Activated T-helper 1 cell treated with anti-CD3 and anti-CD28 coated beads, Interleukin-12 subunit alpha, Interleukin-12 subunit beta, Interleukin-2, Interleukin-4 antibody, amounts not matched to agents 30 ng/mL and 10 ng/mL and 1 ng/mL, durations not matched to agents 14 hours and 24 hours and 36 hours (primary cell): ENCODE measurements at regions not wholly inside any gene's neighbourhood (a gene's known extent, or its start where the extent isn't known, plus 50 kb on each side); places are given as distances from the start of the nearest gene placed in this dataset.

Experiments
- DNase-seq: peaks from one replicate; pipeline ENCODE4 v3.0.0; 2021; ENCODE audit warnings: low spot score
- H3K27ac Mint-ChIP-seq: one replicate; pipeline ENCODE4 v1.8.0; 2021; ENCODE audit warnings: mild to moderate bottlenecking, mixed read lengths
- H3K27me3 Mint-ChIP-seq: one replicate; pipeline ENCODE4 v1.8.0; 2022; ENCODE audit warnings: mild to moderate bottlenecking, moderate library complexity, mixed read lengths; ENCODE audit not compliant: insufficient read depth
- H3K36me3 Mint-ChIP-seq: one replicate; pipeline ENCODE4 v1.8.0; 2021; ENCODE audit warnings: low read depth, mixed read lengths
- H3K4me1 Mint-ChIP-seq: one replicate; pipeline ENCODE4 v1.8.0; 2021; ENCODE audit warnings: low read depth, mixed read lengths
- H3K4me3 Mint-ChIP-seq: one replicate; pipeline ENCODE4 v1.8.0; 2021; ENCODE audit warnings: mild to moderate bottlenecking, moderate library complexity, mixed read lengths
- H3K9me3 Mint-ChIP-seq: one replicate; pipeline ENCODE4 v1.8.0; 2021; ENCODE audit warnings: mixed read lengths
- intact Hi-C: fragments of 100-400 bp; cut with micrococcal nuclease; formaldehyde crosslinking; loops from one replicate; pipeline ENCODE4 v1.15.1; 2024

- DNase-seq = no peak
- no peak overlapping the region for H3K4me3 Mint-ChIP-seq
- peaks cover 26% of the 10 kb centered on the region for H3K27me3 Mint-ChIP-seq
- H3K4me1 Mint-ChIP-seq = peaks cover 16% of the 10 kb centered on the region
- H3K27ac Mint-ChIP-seq = no peak overlapping the region
- peaks cover 5% of the 10 kb centered on the region for H3K9me3 Mint-ChIP-seq
- H3K36me3 Mint-ChIP-seq = no peaks in the 10 kb centered on the region
- intact Hi-C loops = no loop called here
Measured at GRCh38 chr1:101330427-101331130, 93.8 kb downstream of the S1PR1 start.

- peaks cover 12% of the 10 kb centered on the region for H3K9me3 Mint-ChIP-seq
- H3K27me3 Mint-ChIP-seq = peaks cover 20% of the 10 kb centered on the region
- peaks cover 1% of the 10 kb centered on the region for H3K36me3 Mint-ChIP-seq
- intact Hi-C loops = no loop called here
- H3K4me1 Mint-ChIP-seq = peaks cover 16% of the 10 kb centered on the region
- no peak for DNase-seq
- H3K4me3 Mint-ChIP-seq = no peak overlapping the region
- H3K27ac Mint-ChIP-seq = no peak overlapping the region
Measured at GRCh38 chr1:101331794-101332193, 95.0 kb downstream of the S1PR1 start.

GRCh38 chr1:101332633-101333032 is 95.8 kb downstream of the S1PR1 start:
- peaks cover 15% of the 10 kb centered on the region for H3K27me3 Mint-ChIP-seq
- intact Hi-C loops = no loop called here
- H3K4me1 Mint-ChIP-seq = peaks cover 16% of the 10 kb centered on the region
- no peak overlapping the region for H3K27ac Mint-ChIP-seq
- H3K4me3 Mint-ChIP-seq = no peak overlapping the region
- DNase-seq = no peak
- peaks cover 15% of the 10 kb centered on the region for H3K9me3 Mint-ChIP-seq
- H3K36me3 Mint-ChIP-seq = peaks cover 2% of the 10 kb centered on the region

DNA sequence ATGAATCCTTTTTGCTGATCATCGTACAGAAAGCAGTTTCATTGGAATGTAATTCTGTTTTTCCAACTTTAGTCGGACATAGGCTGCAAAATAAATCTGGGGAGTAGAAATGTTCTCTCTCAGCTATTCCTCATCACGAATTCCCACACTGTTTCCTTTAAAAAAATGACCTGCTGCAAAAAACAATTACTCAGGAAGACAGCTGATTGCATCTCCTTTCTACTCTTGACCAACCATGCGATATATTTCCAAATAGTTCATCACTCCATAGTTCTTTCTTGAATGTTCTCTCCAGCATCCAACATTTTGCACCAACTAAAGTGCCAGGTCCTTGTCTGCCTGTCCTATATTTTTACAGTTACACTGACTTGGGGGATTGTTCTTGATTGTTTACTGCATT is 96.4 kb downstream of the S1PR1 start:
- Mint-ChIP-seq H3K36me3 (peaks cover 2% of the 10 kb centered on the region), H3K4me1 (peaks cover 16% of the 10 kb centered on the region), H3K4me3 (no peak overlapping the region), H3K9me3 (peaks cover 17% of the 10 kb centered on the region), H3K27ac (no peak overlapping the region), H3K27me3 (peaks cover 13% of the 10 kb centered on the region)
- intact Hi-C loops = no loop called here
- DNase-seq = no peak

GRCh38 chr1:101337968-101338367 is 101.1 kb downstream of the S1PR1 start:
- DNase-seq = no peak
- no peak overlapping the region for H3K27ac Mint-ChIP-seq
- peaks cover 27% of the 10 kb centered on the region for H3K9me3 Mint-ChIP-seq
- intact Hi-C loops = no loop called here
- no peak overlapping the region for H3K4me3 Mint-ChIP-seq
- H3K4me1 Mint-ChIP-seq = peaks cover under 1% of the 10 kb centered on the region
- peaks cover 3% of the 10 kb centered on the region for H3K36me3 Mint-ChIP-seq
- H3K27me3 Mint-ChIP-seq = peaks cover 15% of the 10 kb centered on the region

DNA sequence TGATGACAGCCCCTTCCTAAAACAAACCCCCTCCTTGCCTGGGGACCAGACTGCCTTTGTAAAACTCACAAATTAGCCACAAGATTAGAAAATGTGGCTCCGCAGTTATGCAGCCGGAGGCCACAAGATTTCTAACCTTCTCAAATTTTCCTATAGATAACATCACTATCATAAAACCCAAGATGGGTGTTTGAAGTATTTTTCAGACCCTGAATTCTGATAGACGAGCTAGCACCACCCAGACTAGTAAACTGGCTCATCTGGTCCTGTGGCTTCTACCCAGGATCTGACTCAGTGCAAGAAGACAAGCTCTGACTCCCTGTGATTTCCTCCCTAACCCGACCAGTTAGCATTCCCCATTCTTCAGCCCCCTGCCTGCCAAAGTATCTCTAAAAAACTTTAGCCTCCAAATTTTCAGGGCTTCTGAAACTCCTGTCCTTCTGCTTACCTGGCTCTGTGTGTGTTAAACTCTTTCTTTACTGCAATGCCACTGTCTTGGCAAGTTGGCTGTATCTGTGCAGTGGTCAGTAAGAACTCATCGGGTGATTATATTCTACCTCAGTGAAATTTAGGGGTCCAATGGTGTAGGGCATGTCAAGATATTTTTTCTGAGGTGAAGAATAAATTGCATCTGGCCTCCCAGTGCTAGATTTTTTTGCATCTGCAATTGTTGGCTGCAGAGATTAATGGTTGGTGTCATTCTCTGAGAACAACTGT is 102.1 kb downstream of the S1PR1 start:
- no peak overlapping the region for H3K27ac Mint-ChIP-seq
- intact Hi-C loops = no loop called here
- no peaks in the 10 kb centered on the region for H3K4me1 Mint-ChIP-seq
- no peak for DNase-seq
- peaks cover 5% of the 10 kb centered on the region for H3K36me3 Mint-ChIP-seq
- H3K9me3 Mint-ChIP-seq = peaks cover 33% of the 10 kb centered on the region
- H3K4me3 Mint-ChIP-seq = no peak overlapping the region
- H3K27me3 Mint-ChIP-seq = peaks cover 16% of the 10 kb centered on the region

DNA sequence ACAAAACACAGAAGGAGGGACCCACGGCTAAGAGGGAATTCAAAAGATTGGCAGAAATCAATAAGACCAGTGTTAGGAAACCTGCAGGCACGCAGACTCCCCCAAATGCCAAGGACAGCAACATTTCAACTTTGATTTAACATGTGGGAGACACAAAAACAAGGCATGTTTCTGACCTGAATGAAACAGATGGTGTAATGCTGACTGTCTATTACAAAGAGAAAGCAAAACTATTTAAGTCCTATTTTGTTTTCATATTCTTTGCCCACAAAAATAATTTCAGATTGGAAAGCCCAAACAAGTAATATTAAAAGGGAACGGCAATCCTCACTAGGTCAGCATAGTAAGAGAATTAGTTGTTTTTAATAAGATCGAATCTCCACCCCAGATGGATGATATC is 107.9 kb downstream of the S1PR1 start:
- Mint-ChIP-seq H3K27ac (no peak overlapping the region), H3K27me3 (peaks cover 9% of the 10 kb centered on the region), H3K9me3 (peaks cover 16% of the 10 kb centered on the region), H3K4me3 (no peak overlapping the region), H3K36me3 (peaks cover 9% of the 10 kb centered on the region), H3K4me1 (peaks cover 37% of the 10 kb centered on the region)
- intact Hi-C loops = no loop called here
- no peak for DNase-seq

- intact Hi-C loops = no loop called here
- Mint-ChIP-seq H3K4me1 (peaks cover 38% of the 10 kb centered on the region), H3K4me3 (peak overlapping the region; percentile 58), H3K27ac (peak overlapping the region; percentile 25), H3K27me3 (peaks cover 4% of the 10 kb centered on the region), H3K36me3 (peaks cover 9% of the 10 kb centered on the region), H3K9me3 (peaks cover 16% of the 10 kb centered on the region)
- no peak for DNase-seq
Measured at GRCh38 chr1:101346419-101346818, 109.6 kb downstream of the S1PR1 start.

GRCh38 chr1:101356013-101356412 is 119.2 kb downstream of the S1PR1 start:
- no peak for DNase-seq
- no peaks in the 10 kb centered on the region for H3K9me3 Mint-ChIP-seq
- peaks cover 18% of the 10 kb centered on the region for H3K4me1 Mint-ChIP-seq
- H3K27me3 Mint-ChIP-seq = peaks cover 23% of the 10 kb centered on the region
- intact Hi-C loops = loop anchor here (2.0 to 5.0 kb wide), 4 partner anchors 15 to 331 kb away; partner anchors contain the start of genes DPH5 and S1PR1
- no peak overlapping the region for H3K27ac Mint-ChIP-seq
- no peaks in the 10 kb centered on the region for H3K36me3 Mint-ChIP-seq
- H3K4me3 Mint-ChIP-seq = no peak overlapping the region

GRCh38 chr1:101356604-101357443 is 120.0 kb downstream of the S1PR1 start:
- peaks cover 13% of the 10 kb centered on the region for H3K4me1 Mint-ChIP-seq
- DNase-seq = no peak
- intact Hi-C loops = loop anchor here (1.0 to 5.0 kb wide), 10 partner anchors 14 to 436 kb away; partner anchors contain the start of genes DPH5 and S1PR1
- no peak overlapping the region for H3K4me3 Mint-ChIP-seq
- no peaks in the 10 kb centered on the region for H3K36me3 Mint-ChIP-seq
- H3K9me3 Mint-ChIP-seq = no peaks in the 10 kb centered on the region
- peaks cover 23% of the 10 kb centered on the region for H3K27me3 Mint-ChIP-seq
- H3K27ac Mint-ChIP-seq = no peak overlapping the region

DNA sequence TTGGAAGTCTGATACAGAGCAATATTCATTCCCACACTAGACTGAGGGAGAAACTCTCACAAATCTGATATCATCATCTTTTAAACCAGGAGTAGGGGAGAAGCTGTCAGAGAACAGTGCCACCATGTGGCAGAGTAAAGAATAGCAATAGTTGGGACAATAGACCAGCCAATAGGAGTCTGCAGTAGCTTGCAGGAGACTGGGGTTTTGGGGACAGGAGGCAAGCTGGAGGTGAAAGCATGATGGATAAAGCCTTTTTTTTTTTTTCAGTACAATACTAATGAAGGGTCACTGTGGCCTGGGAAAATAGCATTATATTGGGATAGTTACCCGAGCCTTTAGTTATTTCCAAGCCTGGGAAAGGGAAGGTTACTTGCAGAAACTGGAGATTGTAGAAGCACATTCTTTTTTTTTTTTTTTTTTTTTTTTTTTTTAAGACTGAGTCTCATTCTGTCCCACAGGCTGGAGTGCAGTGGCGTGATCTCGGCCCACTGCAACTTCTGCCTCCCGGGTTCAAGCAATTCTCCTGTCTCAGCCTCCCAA is 120.7 kb downstream of the S1PR1 start:
- intact Hi-C loops = loop anchor here (1.0 to 5.0 kb wide), 10 partner anchors 13 to 436 kb away; partner anchors contain the start of genes DPH5 and S1PR1
- Mint-ChIP-seq H3K36me3 (no peaks in the 10 kb centered on the region), H3K27ac (no peak overlapping the region), H3K9me3 (no peaks in the 10 kb centered on the region), H3K4me3 (no peak overlapping the region), H3K4me1 (peaks cover 9% of the 10 kb centered on the region), H3K27me3 (peaks cover 23% of the 10 kb centered on the region)
- DNase-seq = peak; percentile 69

DNA sequence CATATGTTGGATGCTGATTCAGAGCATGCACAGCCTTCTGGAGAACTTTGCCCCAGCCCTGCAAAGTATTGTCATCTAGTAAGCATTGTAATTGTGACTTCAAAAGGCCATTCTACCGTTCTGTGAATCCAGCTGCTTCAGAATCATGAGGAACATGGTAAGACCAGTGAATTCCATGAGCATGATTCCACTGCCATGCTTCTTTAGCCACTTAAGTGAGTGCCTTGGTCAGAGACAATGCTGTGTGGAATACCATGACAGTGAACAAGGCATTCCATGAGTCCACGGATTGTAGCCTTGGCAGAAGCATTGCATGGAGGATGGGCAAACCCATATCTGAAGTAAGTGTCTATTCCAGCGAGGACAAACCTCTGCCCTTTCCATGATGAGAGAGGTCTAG is 123.7 kb downstream of the S1PR1 start:
- DNase-seq = no peak
- Mint-ChIP-seq H3K9me3 (no peaks in the 10 kb centered on the region), H3K36me3 (no peaks in the 10 kb centered on the region), H3K4me1 (peaks cover 9% of the 10 kb centered on the region), H3K4me3 (no peak overlapping the region), H3K27ac (no peak overlapping the region), H3K27me3 (peaks cover 16% of the 10 kb centered on the region)
- intact Hi-C loops = no loop called here
